ENCODE measurements at regions not wholly inside any gene's neighbourhood (a gene's known extent, or its start where the extent isn't known, plus 50 kb on each side); places are given as distances from the start of the nearest gene placed in this dataset.

DNA sequence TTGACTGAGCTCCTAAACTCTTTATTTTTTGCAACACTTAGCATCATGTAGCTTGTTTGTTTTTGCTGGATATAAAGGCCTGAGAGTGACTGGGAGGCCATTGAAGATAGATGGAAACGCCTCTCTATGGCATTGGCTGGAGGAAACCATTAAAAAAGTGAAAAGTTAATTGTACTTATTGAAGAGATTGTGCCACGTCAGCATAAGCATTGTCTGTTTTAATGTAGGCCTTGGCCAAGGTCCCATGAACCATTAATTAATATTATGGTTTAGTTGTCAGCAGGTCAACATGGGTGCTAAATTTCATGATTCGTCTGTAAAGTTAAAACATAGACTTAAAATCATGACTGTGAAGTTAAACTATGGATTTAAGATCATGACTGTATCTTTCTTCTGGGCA is 178.6 kb downstream of the GATA3 start:
- DNase-seq: no peak

DNA sequence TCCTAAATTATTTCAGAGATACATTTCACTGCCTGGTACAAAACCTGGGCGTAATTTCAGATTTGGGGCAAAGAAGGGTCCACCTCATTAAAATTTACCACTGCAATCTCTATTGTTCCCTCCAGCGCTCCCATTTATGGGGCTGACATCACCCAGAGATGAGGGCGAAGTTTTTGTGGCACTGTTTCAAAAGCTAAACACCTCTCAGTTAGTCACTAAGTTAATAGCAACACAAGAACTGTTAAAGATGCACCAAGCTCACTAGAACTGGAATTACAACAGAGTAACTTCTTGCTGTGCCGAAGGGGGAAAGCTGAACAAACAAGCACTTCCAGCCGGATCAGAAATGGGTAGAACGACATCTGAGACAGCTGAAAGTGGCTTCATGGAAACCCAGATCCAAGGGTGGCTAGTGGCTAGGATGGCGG is 179.4 kb downstream of the GATA3 start:
- no peak for DNase-seq

DNA sequence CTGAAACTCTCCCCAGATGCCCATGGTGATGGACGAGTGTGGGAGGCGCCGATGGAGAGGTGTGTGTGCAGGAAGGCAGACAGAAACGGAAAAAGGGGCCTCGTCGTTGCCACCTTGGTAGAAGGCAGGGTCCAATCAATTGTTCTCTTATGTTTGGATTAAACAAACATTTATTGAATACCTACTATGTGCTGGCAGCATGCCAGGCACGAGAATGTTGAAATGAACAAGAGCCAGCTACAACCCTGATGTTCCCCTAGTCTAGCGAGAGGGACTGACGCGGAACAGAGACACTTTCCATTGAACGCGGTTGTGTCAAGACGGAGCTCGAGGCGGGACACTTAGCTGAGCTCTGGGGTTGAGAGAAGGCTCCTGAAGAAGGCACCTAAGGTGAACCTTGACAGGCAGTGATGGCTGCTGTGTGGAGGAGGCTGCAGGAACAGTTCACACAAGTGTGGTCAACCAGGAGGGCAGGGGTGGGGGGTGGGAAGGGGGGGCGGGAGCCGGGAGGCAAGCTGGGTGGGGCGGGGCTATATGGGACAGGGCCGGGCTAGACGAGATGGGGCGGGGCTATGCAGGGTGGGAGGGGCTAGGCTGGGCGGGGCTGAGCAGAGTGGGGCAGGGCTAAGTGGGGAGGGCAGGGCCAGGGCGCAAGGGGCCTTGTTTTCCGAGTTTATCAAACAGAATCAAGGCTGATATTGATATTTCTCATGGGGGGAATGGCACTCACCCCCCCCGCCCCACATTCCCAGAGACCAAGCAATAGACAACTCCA is 181.0 kb downstream of the GATA3 start:
- DNase-seq: no peak

DNA sequence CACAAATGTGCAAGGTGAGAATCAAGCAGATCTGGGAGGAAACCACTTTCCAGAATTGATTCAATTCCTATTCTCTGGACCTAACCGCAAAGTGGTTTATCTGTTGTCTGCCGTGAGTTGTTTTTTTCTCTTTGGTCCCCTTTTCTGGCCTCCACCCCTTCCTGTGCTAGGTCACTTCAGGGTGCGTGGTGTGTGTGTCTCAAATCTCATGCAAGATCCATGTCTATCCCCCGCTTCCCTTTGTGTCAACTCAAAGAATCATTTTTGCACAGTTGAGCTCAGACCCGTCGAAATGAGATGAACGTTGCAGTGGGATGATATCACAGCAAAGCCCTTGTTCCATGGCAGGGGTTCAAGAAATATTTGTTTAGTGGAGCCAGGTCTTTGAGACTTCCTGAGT is 184.5 kb downstream of the GATA3 start:
- peak in 1 of 5 donors; percentile 85 for DNase-seq

DNA sequence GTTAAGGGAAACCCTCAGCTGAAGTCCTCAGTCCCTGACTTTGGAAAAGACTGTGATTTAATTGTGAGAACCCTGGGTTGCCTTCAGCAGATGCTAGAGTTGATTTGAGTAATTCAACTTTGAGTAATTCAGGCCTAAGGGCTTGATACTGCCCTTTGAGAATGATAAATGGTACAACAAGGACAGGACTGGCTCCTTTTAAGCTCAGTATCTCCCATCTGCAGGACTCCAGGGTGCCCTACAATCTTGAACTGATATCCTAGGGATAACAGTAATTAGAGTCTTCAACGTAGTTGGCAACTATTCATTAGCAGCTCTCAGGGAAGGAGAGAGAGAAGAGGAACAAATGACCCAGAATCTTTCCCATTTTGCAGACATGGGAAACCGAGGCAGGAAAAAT is 186.4 kb downstream of the GATA3 start:
- DNase-seq: no peak

DNA sequence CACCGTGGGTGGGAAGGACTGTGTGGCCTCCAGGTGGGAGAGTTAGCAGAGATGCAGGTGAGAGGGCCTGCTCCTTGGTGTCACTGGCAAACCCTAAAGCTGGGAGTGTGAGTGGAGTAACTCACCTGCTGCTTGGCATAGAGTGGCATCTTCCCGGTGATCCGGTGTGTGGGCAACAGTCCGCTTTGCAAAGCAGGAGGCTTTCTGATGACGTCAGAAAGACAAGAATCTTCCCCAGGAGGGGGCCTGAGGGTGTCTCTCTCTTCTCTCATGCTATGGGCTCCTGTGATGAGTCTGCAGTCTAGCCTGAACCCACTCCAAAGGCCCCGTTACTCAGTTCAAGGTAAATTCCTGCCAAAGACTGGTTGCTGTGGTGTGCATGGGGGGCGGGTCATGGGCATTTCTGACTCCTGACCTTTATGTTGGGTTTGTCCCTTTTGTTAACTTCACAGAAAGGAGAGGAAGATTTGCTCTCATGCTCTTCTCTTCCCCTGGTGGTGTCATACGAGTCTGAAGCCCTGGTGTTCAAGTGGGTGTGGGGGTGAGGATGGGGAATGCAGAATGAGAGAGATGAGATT is 187.9 kb downstream of the GATA3 start:
- peak in 1 of 5 donors; percentile 30 for DNase-seq

DNA sequence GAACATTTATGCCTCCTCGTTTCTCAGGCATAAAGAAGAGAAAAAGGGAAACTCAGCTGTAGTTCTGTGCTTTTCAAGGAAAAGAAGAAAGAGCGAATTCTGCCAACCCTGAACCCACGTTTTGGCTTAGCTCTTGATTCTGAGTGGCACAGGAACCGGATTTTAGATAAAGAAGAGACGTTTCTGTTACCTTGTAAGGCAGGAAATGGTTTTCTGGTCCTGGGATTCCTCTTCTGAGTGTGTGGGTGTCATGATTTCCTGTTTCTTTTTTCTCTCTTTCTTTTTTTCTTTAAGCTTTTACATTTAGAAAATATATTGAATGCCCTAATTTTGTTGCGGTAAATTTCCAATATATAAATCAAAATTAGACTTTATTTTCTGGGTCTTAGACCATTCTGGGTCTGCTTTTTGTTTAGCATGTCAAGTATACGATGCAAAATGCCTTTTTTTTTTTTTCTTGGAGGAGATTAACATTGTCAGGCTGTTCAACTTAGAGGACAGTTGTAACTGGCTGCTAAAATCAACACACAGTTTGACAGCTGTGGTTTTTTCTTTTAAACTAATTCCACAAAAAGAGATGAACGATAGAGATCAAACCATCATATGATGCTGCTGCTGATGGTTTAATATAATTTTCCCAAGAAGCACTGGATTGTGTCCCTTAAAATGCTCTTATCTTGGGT is 190.8 kb downstream of the GATA3 start:
- peak in 1 of 5 donors; percentile 86 for DNase-seq

DNA sequence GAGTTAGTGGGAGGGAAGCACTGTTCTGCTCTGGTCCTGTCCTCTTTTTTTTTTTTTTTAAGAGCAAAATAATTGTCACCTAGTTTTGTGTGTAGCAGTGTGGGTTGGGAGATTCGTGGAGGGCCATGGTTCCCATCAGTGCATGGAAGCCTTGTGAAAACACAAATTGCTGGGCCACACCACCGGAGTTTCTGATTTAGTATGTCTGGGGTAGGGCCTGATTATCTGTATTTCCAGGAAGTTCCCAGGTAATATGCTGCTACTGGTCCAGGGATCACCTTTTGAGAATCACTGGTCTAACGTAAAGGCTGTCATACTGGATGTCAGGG is 191.3 kb downstream of the GATA3 start:
- DNase-seq: no peak

DNA sequence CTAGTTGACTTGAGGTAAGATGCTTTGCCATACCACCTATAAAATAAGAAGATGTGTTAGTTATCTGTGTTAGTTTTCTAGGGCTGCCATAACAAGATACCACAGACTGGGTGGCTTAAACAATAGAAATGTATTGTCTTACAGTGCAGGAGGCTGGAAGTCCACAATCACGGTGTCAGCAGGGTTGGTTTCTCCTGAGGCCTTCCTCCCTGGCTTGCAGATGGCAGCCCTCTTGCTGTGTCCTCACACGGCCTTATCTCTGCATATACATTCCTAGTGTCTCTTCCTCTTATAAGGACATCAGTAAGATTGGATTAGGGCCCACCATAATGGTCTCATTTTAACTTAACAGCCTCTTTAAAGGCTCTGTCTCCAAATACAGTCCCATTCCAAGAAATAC is 192.1 kb downstream of the GATA3 start:
- DNase-seq: no peak

DNA sequence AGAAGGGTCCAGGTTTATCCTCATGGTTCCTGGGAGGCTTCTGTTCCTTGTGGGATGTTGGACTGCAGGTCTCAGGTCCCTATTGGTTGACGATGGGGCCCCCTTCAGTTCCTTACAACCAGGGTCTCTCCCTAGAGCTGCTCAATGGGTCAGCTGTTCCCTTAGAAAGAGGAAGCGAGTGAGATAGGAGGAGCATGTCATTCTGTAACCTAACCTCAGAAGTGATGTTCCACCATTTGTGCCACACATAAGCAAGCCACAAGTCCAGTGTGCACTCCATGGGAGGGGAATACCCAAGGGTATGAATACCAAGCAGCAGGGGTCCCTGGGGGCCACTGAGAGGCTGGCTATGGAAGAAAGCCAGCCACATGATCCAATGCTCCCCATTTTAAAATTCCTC is 192.7 kb downstream of the GATA3 start:
- no peak for DNase-seq

DNA sequence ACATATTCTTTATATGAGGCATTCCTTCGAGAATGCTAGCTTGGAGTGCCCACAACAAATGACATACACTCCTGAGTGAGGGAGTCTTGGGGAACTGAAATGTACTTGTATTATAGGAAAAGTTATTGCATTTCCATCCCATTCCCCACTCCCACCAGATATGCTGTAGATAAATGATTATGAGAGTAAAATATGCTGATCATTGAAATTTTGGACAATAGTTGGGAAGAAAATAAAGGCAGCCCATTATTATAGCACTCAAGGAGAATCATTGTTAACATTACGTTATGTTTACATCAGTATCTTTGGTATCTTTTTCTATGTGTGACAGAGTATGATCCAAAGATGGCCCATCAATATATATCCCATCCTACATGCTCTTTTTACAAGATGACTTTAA is 194.4 kb downstream of the GATA3 start:
- DNase-seq: no peak

DNA sequence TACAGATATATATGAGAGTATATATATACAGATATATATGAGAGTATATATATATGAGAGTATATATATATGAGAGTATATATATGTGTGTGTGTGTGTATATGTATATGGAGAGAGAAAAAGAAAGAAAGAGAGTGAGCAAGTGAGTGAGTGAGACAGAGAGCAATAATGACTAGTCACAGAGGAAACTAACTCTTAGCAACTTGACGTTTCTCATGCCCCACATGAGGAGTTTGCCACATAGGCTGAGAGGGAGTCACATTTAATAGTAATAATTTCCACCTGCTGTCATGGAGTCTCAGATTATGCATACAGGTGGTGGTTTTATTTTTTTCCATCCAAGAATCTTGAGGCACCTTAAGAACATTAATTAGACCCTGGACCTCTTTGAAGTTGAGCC is 199.9 kb downstream of the GATA3 start:
- peak in 1 of 5 donors; percentile 72 for DNase-seq

DNA sequence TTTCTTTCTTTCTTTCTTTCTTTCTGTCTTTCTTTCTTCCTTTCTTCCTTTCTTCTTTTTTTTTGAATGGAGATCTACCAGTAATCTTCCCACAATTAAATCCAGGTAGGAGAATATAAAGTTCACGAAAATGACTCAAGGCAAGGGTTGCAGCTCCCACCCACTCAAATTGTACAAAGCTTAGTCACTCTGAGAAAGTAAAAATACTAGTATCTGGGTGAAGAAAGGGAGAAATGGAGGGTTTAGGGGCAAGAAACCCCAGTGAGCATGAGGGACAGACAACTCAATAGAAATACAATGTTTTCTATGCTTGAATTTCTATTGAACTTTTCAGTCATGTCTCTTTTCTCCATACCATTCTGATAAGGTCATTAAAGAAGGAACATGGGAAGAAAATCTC is 200.8 kb downstream of the GATA3 start:
- DNase-seq: no peak

DNA sequence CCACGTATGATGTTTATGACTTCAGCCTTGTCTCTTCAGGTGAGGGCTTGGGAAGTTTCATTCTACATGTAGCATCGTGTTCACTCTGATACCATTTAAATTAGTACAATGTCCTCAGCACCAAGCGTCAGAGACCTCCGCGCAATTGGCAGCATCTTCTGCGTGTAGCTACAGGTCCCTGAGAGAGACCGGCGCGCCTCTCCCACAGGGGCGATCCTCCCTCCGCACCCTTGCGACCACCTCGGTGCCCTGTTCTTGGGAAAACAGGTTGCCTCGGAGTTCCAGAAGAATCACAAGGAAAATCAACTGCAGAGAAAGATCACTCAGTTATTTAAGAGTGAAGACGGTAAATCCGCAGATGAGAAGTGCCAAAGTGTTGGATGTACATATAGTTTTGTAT is 206.2 kb downstream of the GATA3 start:
- DNase-seq: no peak

DNA sequence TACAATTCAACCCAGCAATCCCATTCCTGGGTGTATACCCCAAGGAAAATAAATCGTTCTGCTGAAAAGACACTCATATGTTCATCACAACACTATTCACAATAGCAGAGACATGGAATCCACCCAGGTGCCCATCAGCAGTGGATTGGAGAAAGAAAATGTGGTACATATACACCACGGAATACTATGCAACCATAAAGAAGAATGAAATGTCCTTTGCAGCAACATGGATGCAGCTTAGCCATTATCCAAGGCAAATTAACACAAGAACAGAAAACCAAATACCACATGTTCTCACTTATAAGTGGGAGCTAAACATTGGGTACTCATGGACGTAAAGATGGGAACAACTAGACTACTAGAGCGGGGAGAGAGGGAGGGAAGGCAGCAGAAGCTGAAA is 207.8 kb downstream of the GATA3 start:
- DNase-seq: no peak

DNA sequence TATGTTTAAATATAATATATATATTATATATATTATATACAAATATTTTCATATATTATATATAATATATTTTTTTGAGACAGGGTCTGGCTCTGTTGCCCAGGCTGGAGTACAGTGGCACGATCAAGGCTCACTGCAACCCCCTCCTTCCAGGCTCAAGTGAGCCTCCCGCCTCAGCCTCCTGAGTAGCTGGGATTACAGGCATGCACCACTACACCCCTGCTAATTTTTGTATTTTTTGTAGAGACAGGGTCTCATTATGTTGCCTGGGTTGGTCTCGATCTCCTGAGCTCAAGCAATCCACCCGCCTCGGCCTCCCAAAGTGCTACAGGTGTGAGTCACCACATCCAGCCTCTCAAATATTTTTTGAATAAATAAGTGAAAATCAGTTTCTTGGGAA is 215.5 kb downstream of the GATA3 start:
- no peak for DNase-seq

DNA sequence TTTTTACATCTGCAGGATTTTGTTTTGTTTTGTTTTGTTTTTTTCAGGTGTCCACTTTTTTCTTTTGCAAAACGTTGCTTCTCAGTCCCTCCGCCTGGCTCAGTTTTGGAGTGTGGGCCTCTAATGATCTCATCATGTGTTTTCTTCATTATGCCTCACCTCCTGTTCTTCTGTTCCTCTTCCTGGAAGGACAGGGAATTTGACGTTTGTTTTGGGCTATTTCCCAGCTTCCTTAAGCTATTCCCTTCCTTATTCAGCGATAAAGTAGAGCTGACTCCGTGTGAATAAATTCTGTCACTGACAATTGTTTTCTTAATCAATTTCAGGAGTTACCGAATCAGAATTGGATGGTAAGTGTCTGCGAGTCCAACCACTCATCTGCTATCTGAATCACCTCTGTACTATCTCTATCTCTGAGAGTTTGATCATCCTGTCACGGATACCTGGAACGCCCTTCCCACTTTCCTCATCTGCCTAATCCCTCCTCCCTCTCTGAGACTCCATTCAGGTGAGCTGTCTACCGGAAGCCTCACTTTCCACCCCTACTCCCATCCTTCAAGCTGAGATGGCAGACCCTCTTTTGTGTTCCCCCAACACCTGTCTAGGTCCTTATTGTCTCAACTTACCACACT is 218.4 kb downstream of the GATA3 start:
- DNase-seq: no peak

DNA sequence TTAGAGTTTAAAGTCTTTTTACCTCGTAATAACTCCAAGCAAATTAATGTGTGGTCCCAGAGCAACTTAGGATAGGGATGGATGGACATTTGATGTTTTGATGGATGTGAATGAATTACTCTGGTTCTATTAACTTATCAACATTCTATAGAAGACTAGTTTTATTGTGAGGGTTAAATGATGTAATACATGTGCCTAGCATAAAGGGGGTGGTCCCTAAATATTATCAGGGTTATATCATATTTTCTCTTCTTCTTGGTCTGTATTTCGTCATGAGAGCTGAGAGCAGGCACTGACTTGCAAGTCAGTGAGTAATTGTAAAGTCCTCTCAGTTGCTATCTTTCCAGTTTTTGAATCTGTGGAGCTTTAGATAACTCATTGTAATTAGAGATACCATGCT is 219.3 kb downstream of the GATA3 start:
- no peak for DNase-seq

DNA sequence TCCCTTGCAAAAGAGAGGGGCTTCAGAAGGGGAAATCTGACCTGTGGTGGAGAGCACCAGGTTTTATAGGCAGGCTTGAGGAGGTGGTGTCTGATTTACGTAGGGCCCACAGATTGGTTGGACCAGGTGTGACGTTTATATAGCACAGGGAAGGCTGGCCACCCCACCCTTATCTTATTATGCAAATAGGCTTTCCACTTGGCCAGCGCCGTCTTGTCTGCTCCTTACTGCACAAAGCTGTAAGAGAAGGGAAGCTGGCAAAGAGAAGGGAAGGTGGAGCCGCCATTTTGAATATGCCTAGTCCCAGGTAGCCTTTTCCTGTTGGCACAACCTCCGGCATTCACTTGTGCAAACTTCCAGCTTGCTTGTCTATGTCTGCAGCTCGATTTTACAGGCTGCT is 221.4 kb downstream of the GATA3 start:
- DNase-seq: no peak

DNA sequence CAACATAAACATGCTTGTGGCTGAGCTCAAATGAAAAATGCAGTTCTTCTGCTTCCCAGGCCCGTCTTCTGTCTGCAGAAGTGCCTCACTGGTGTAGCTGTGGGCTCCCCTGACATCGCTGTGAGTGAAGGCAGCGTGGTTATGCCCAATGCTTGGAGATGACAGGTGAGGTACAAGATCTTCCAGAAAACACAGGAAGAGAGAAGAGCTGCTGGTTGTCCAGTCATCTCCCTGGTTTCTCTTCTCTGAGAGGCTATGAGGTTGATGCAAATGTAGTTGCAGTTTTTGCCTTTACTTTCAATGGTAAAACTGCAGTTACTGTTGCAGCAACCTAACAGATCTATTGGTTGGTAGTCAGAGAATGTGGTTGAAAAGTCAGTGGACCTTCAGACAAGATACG is 223.6 kb downstream of the GATA3 start:
- DNase-seq: peak in 1 of 5 donors; percentile 63

DNA sequence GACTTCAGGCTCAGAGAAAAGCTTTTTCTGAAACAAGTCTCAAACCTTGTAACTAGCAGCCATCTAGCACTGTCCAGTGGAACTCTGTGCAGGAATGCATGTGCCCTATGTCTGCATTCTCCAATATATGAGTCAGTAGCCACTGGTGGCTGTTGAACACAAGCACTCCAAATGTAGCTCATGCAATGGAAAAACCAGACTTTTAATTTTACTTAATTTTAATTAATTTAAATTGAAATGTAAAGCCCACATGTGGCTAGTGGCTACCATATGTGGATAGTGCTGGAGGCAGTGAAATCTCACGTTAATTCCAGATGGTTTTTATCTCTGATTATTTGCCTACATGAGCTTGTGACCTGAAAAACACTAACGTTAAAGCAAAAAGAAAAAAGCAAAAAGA is 225.1 kb downstream of the GATA3 start:
- DNase-seq: no peak

DNA sequence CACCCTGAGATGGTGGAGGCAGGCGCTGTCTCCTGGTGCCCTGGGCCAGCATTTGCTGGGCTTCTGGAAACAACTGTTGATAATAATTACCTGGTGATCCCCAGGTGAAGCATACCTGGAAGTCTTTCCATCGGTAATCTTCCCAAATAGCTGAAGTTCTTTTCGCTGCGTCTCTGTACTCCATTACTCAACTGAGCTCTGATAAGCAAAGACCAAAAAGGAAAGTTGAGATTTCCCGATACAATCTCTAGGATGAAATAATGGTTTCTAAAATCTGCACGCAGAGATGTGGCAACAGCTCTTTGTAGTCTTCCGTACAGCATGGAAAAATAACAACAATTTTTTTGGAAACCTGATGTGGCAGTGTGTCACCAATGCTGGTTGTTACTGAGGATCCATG is 226.5 kb downstream of the GATA3 start:
- no peak for DNase-seq

DNA sequence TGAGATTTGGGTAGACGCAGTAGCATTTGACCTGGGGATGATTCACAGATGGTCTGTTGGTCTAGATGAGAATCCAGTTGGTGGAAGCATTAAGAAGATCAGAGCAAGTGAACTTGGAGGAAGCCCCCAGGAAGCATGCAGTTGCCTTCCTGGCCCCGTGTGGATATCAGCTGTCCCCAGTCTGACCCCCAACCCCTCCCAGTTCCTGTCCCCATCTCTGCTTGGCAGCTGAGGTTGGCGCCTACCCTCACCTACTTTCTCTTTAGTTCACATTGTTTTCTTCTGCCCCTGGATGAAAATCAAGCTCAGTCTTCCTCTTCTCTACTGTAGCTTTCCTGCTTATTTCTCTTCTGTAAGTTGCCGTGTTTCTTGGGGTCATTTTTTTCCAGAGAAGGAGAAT is 227.9 kb downstream of the GATA3 start:
- DNase-seq: no peak

All from T-helper 1 cell (primary cell).